ENCODE measurements at regions not wholly inside any gene's neighbourhood (a gene's known extent, or its start where the extent isn't known, plus 50 kb on each side); places are given as distances from the start of the nearest gene placed in this dataset.
"Not testable (repeated sequence)": the region's sequence is repeated elsewhere in the genome, so short reads cannot be mapped to it uniquely, and the experiment has no call there.

DNA sequence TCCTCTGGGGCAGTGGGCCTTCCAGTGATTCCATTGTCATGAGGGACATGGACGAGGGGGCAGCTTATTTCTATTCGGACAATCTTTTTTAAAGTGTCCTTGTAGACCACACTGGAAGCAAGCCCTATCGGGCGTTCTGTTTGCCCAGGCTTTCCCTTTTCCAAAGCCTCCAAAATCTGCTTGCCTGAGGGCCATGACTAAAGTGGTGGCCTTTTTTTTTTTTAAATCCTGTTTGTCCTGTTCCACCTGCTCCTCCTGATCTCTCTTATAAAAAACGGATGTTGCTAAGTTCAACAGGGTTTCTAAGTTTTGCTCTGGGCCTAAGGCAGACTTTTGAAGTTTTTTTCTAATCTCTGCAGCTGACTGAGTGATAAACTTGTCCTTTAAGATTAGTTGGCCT lies 1380.1 kb downstream of the SI start:
- TF ChIP-seq, protein P1, sequence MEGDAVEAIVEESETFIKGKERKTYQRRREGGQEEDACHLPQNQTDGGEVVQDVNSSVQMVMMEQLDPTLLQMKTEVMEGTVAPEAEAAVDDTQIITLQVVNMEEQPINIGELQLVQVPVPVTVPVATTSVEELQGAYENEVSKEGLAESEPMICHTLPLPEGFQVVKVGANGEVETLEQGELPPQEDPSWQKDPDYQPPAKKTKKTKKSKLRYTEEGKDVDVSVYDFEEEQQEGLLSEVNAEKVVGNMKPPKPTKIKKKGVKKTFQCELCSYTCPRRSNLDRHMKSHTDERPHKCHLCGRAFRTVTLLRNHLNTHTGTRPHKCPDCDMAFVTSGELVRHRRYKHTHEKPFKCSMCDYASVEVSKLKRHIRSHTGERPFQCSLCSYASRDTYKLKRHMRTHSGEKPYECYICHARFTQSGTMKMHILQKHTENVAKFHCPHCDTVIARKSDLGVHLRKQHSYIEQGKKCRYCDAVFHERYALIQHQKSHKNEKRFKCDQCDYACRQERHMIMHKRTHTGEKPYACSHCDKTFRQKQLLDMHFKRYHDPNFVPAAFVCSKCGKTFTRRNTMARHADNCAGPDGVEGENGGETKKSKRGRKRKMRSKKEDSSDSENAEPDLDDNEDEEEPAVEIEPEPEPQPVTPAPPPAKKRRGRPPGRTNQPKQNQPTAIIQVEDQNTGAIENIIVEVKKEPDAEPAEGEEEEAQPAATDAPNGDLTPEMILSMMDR (conservative IDR thresholded peaks at IDR 0.05 in 1 of 2, IDR thresholded peaks at IDR 0.05 in 1 of 2; ENCODE audit: low read depth in 1 of 2, low read length in 2 of 2), result not testable (repeated sequence)
- TF ChIP-seq EZH2 (IDR thresholded peaks at IDR 0.05; ENCODE audit: low read length, missing control alignments), result not testable (repeated sequence)
